ENCODE measurements at regions not wholly inside any gene's neighbourhood (a gene's known extent, or its start where the extent isn't known, plus 50 kb on each side); places are given as distances from the start of the nearest gene placed in this dataset.

- H3K4me3 ChIP-seq, result no peak overlapping the region
- no peak for TF ChIP-seq CTCF (IDR thresholded peaks at IDR 0.05)
- H3K36me3 ChIP-seq, result no peaks in the 10 kb centered on the region
- H3K9me3 ChIP-seq, result no peaks in the 10 kb centered on the region
- DNase-seq (no peak), ATAC-seq (no peak)
- intact Hi-C loops (cut with DNase I), result no loop called here
- no peaks in the 10 kb centered on the region for H3K27me3 ChIP-seq (ENCODE audit: low read depth)
- H3K27ac ChIP-seq, result no peak overlapping the region
- no peaks in the 10 kb centered on the region for H3K4me1 ChIP-seq
Measured at GRCh38 chr13:63163903-63164302, 1748.3 kb upstream of the PCDH20 start.

- no peaks in the 10 kb centered on the region for H3K36me3 ChIP-seq
- H3K9me3 ChIP-seq, result no peaks in the 10 kb centered on the region
- intact Hi-C loops (cut with DNase I), result no loop called here
- TF ChIP-seq CTCF (IDR thresholded peaks at IDR 0.05), result no peak
- H3K27me3 ChIP-seq (ENCODE audit: low read depth), result no peaks in the 10 kb centered on the region
- no peak for ATAC-seq
- no peak overlapping the region for H3K4me3 ChIP-seq
- H3K27ac ChIP-seq, result no peak overlapping the region
- DNase-seq, result no peak
- H3K4me1 ChIP-seq, result no peaks in the 10 kb centered on the region
Measured at GRCh38 chr13:63161219-63161618, 1745.6 kb upstream of the PCDH20 start.

- Histone ChIP-seq H3K27ac (no peak overlapping the region), H3K9me3 (no peaks in the 10 kb centered on the region), H3K27me3 (ENCODE audit: low read depth) (no peaks in the 10 kb centered on the region), H3K36me3 (no peaks in the 10 kb centered on the region), H3K4me1 (no peaks in the 10 kb centered on the region), H3K4me3 (no peak overlapping the region)
- no peak for TF ChIP-seq CTCF (IDR thresholded peaks at IDR 0.05)
- ATAC-seq (no peak), DNase-seq (no peak)
- intact Hi-C loops (cut with DNase I), result no loop called here
Measured at GRCh38 chr13:63156816-63157215, 1741.2 kb upstream of the PCDH20 start.

- no peaks in the 10 kb centered on the region for H3K36me3 ChIP-seq
- H3K27ac ChIP-seq, result no peak overlapping the region
- H3K4me1 ChIP-seq, result no peaks in the 10 kb centered on the region
- H3K27me3 ChIP-seq (ENCODE audit: low read depth), result no peaks in the 10 kb centered on the region
- DNase-seq, result no peak
- intact Hi-C loops (cut with DNase I), result no loop called here
- no peak for TF ChIP-seq CTCF (IDR thresholded peaks at IDR 0.05)
- ATAC-seq, result no peak
- H3K9me3 ChIP-seq, result no peaks in the 10 kb centered on the region
- no peak overlapping the region for H3K4me3 ChIP-seq
Measured at GRCh38 chr13:63149375-63149774, 1733.7 kb upstream of the PCDH20 start.

GRCh38 chr13:63139277-63139676 lies 1723.6 kb upstream of the PCDH20 start:
- no peak overlapping the region for H3K4me3 ChIP-seq
- no peaks in the 10 kb centered on the region for H3K4me1 ChIP-seq
- no peak for DNase-seq
- no peaks in the 10 kb centered on the region for H3K27me3 ChIP-seq (ENCODE audit: low read depth)
- H3K9me3 ChIP-seq, result no peaks in the 10 kb centered on the region
- TF ChIP-seq CTCF (IDR thresholded peaks at IDR 0.05), result no peak
- H3K36me3 ChIP-seq, result no peaks in the 10 kb centered on the region
- intact Hi-C loops (cut with DNase I), result no loop called here
- ATAC-seq, result no peak
- no peak overlapping the region for H3K27ac ChIP-seq

GRCh38 chr13:63129995-63130394 lies 1714.3 kb upstream of the PCDH20 start:
- Histone ChIP-seq H3K27ac (no peak overlapping the region), H3K36me3 (no peaks in the 10 kb centered on the region), H3K27me3 (ENCODE audit: low read depth) (no peaks in the 10 kb centered on the region), H3K4me1 (no peaks in the 10 kb centered on the region), H3K4me3 (no peak overlapping the region), H3K9me3 (no peaks in the 10 kb centered on the region)
- intact Hi-C loops (cut with DNase I), result no loop called here
- TF ChIP-seq CTCF (IDR thresholded peaks at IDR 0.05), result no peak
- ATAC-seq (no peak), DNase-seq (no peak)

Measured in lower lobe of right lung (tissue), 2 donors.